ENCODE measurements at regions not wholly inside any gene's neighbourhood (a gene's known extent, or its start where the extent isn't known, plus 50 kb on each side); places are given as distances from the start of the nearest gene placed in this dataset.

DNA sequence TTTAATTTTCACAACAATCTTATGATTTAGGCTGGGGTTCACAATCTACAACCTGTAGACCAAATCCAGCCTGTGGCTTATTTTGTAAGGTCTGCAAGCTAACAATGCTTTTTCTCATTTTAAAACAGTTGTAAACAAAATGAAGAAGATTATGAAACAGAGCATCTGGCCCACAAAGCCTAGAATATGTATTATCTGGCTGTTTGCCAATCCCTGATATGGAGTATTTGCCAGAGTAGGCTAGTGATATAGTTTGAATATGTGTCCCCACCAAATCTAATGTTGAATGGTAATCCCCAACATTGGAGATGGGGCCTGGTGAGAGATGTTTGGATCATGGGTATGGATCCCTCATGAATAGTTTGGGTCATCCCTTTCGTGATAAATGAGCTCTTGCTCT, 201.8 kb downstream of the DHX35 start:
- DNase-seq (ENCODE audit: low spot score) = no peak

- no peak for DNase-seq (ENCODE audit: low spot score)
Observed at GRCh38 chr20:39161900-39162299, 199.8 kb downstream of the DHX35 start.

GRCh38 chr20:39155971-39156370, 193.8 kb downstream of the DHX35 start:
- DNase-seq (ENCODE audit: low spot score) = no peak

- no peak for DNase-seq (ENCODE audit: low spot score)
Observed at GRCh38 chr20:39152742-39153141, 190.6 kb downstream of the DHX35 start.

DNA sequence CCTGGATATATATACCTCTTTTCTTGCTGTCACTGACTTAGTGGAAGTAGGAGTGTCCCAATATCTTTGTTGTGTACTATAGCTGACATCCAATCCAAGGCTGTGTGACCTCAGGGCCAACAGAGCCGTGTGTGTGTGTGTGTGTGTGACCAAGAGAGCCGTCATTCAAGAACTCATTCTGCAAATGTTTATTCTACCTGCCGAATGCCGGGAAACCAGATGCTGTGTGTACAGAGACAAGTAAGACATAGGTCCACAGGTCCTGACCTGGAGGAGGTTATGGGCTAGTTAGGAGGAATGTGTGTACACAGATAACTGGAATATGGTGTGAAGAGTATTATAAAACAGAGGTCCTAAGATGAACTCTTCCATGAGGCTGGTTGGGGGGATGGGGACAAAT, 190.0 kb downstream of the DHX35 start:
- no peak for DNase-seq (ENCODE audit: low spot score)

DNA sequence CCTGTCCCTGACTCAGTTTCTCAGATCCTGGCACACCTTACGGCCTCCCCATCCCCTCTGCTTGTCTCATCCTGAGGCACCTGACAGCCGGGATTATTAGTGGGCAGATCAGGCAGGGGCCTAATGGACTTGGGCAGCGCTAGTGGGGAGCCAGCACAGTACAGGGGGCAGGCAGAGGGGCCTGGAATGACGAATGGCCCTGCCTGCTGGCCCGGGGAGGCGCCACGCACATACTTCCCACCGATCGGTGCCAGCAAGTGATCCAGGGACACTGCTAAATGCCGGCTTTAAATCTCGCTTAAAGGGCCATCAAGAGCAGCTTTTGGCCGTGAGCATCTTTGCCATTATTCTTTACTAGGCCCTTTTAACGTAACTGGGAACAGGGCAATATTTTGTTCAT, 188.4 kb downstream of the DHX35 start:
- no peak for DNase-seq (ENCODE audit: low spot score)

GRCh38 chr20:39146394-39146793, 184.2 kb downstream of the DHX35 start:
- no peak for DNase-seq (ENCODE audit: low spot score)

GRCh38 chr20:39145921-39146320, 183.8 kb downstream of the DHX35 start:
- no peak for DNase-seq (ENCODE audit: low spot score)

- DNase-seq (ENCODE audit: low spot score) = no peak
Observed at GRCh38 chr20:39144757-39145156, 182.6 kb downstream of the DHX35 start.

- DNase-seq (ENCODE audit: low spot score) = no peak
Observed at GRCh38 chr20:39142407-39143096, 180.4 kb downstream of the DHX35 start.

GRCh38 chr20:39137299-39137698, 175.2 kb downstream of the DHX35 start:
- DNase-seq (ENCODE audit: low spot score) = no peak

GRCh38 chr20:39136798-39137197, 174.7 kb downstream of the DHX35 start:
- no peak for DNase-seq (ENCODE audit: low spot score)

- no peak for DNase-seq (ENCODE audit: low spot score)
Observed at GRCh38 chr20:39135885-39136544, 173.9 kb downstream of the DHX35 start.

DNA sequence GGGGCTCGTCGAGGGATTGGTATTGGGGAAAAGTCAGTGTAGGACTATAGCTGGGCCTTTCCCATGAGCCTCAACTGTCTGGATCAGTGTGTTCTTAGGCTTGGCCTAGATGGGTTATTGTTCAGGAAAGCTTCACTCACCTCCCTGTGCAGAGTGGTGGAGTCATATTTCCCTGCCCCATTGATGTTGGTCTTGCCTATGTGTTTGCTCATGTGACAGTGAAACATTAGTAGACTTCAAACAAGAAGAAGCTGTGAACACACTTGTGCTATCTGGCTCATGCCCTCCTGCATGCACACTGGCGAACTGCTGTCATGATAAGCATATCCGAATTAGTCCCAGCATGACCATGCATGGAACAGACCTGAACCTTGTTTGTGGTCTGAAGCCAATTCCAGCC, 171.1 kb downstream of the DHX35 start:
- no peak for DNase-seq (ENCODE audit: low spot score)

GRCh38 chr20:39132511-39132910, 170.4 kb downstream of the DHX35 start:
- no peak for DNase-seq (ENCODE audit: low spot score)

GRCh38 chr20:39132093-39132492, 169.9 kb downstream of the DHX35 start:
- no peak for DNase-seq (ENCODE audit: low spot score)

DNA sequence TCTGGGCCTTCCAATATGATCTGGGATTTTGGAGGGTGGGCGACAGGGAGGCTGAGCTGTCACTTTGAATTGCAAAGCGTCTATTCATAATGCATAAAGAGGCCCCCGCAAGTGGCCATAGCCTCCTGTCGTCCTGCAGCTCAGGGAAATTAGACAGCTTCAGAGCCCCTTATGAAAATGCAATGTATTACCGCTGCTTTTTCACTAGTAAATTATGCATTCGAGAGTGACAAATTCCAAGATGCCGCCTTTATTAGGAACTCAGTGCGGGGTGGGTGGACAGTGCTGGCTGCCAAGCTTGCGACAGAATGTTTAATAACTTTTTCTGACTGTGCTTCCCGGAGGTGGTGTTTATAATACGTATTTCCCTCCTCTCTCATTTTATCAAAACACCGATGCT, 168.5 kb downstream of the DHX35 start:
- DNase-seq (ENCODE audit: low spot score) = no peak

GRCh38 chr20:39129523-39129922, 167.4 kb downstream of the DHX35 start:
- DNase-seq (ENCODE audit: low spot score) = no peak

DNA sequence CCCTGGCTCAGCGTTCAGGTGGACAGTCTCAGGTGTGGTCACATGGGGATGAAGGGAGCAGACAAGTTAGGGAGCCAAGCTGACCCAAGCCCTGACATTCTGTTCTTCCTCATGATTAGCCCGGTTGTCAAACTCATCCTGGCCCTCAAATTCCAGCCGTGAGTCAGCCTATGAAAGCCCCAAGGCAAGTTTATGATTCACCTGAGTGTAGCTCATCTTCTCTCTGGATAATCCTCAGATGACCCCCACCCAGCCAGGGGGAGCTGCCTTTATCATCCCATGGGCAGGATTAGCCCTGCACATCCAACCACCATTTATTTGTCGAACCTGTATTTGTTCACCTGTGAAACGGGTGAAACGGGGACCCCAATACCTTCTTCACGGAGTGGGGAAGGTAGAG, 161.9 kb downstream of the DHX35 start:
- no peak for DNase-seq (ENCODE audit: low spot score)

- no peak for DNase-seq (ENCODE audit: low spot score)
Observed at GRCh38 chr20:39123185-39123557, 161.0 kb downstream of the DHX35 start.

DNA sequence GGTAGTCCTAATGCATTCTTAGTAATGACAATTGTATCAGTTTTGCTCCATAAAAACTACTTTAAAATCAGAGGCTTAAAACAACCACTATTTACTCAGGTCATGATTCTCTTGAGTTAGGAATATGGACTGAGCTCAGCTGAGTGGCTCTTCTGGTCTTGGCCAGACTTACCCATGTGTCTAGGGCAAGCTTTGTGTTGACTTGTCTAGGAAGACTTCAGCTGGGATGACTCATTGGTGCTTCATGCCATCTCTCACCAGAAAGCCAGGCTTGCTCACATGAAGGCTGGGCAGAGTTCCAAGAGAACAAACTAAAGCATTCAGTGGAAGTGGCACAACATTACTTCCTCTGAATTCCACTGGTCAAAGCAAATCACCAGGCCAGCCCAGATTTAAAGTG, 155.3 kb downstream of the DHX35 start:
- peak; percentile 52 for DNase-seq (ENCODE audit: low spot score)

GRCh38 chr20:39116020-39116419, 153.9 kb downstream of the DHX35 start:
- DNase-seq (ENCODE audit: low spot score) = no peak

GRCh38 chr20:39112178-39112743, 150.1 kb downstream of the DHX35 start:
- peak; percentile 78 for DNase-seq (ENCODE audit: low spot score)
